Endothelial cell (in vitro differentiated cells): ENCODE measurements at regions not wholly inside any gene's neighbourhood (a gene's known extent, or its start where the extent isn't known, plus 50 kb on each side); places are given as distances from the start of the nearest gene placed in this dataset.

Source experiments
- DNase-seq: peaks from one replicate; pipeline ENCODE4 v3.0.0; 2021; ENCODE audit warnings: low spot score
- H3K27ac Mint-ChIP-seq: one replicate; pipeline ENCODE4 v1.8.0; 2021; ENCODE audit warnings: mixed read lengths, inconsistent platforms; ENCODE audit not compliant: unreplicated experiment
- H3K27me3 Mint-ChIP-seq: one replicate; pipeline ENCODE4 v1.8.0; 2021; ENCODE audit warnings: mild to moderate bottlenecking, moderate library complexity, mixed read lengths, inconsistent platforms; ENCODE audit not compliant: unreplicated experiment
- H3K36me3 Mint-ChIP-seq: one replicate; pipeline ENCODE4 v1.8.0; 2021; ENCODE audit warnings: mild to moderate bottlenecking, low read depth, mixed read lengths, inconsistent platforms; ENCODE audit not compliant: unreplicated experiment
- H3K4me1 Mint-ChIP-seq: one replicate; pipeline ENCODE4 v1.8.0; 2021; ENCODE audit warnings: mild to moderate bottlenecking, mixed read lengths, inconsistent platforms; ENCODE audit not compliant: unreplicated experiment
- H3K4me3 Mint-ChIP-seq: one replicate; pipeline ENCODE4 v1.8.0; 2021; ENCODE audit warnings: mild to moderate bottlenecking, mixed read lengths, inconsistent platforms; ENCODE audit not compliant: unreplicated experiment
- H3K9me3 Mint-ChIP-seq: one replicate; pipeline ENCODE4 v1.8.0; 2021; ENCODE audit warnings: mixed read lengths, inconsistent platforms; ENCODE audit not compliant: unreplicated experiment
- CTCF ChIP-seq: fragments of 200-600 bp; sonication (generic); IDR thresholded peaks from one replicate; pipeline ENCODE4 v1.5.0; 2021; ENCODE audit warnings: antibody characterized with exemption; ENCODE audit not compliant: unreplicated experiment

DNA sequence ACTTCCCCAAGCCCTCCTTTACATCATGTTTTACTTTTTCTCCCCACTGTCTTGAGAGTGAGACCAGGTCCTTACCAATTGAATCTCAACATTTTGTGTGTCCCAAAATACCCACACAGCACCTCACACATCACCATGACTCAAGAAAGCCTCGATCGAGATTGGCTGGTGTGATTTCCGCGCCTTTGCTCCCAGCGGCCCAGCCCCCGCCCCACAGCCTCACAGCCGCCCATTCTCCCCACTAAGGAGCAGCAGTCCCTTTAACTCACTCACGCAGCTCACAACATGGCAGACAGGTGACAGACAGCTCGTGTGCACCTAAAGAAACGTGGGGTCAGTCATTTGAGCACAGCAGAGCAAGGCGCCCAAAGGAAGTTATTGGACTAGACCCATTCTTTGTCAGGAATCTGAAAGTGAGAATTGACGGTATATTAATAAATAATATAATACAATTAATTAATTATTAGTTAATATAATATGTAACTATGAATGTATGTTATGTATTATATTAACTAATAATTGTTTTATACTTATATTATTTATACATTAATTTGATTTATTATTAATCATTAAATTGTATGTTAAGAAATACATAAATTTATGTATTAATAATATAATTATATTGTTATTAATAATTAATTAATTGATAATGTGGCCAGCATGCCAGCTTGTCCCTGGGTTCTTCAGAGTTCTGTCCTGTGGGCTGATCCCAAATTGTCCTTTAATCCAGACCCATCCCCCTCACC lies 204.9 kb upstream of the RNF32 start:
- no peak for TF ChIP-seq CTCF
- Mint-ChIP-seq H3K27ac (no peak overlapping the region), H3K4me3 (no peak overlapping the region), H3K9me3 (no peaks in the 10 kb centered on the region), H3K36me3 (no peaks in the 10 kb centered on the region), H3K4me1 (no peaks in the 10 kb centered on the region), H3K27me3 (no peaks in the 10 kb centered on the region)
- no peak for DNase-seq

DNA sequence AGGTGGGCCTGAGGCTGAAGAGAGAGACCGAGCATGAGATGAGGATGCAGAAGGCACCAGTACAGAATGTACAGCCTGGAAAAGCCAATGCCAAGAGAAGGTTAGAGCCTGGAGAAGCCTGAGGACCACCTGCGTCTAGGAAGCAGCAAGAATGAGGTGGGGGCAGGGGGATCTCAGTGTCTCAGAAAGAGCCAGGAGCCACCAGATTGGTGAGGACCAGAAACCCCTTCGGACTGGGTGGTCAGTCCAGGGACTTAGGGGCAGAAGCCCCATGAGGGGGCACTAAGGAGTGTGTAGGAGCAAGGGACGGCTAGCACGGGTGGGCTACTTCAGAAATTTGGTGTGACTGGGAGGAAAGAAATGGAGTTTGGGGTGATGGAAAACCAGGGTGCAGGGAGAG lies 205.9 kb upstream of the RNF32 start:
- H3K27ac Mint-ChIP-seq: no peak overlapping the region
- no peak for TF ChIP-seq CTCF
- peaks cover 1% of the 10 kb centered on the region for H3K27me3 Mint-ChIP-seq
- no peak overlapping the region for H3K4me3 Mint-ChIP-seq
- no peaks in the 10 kb centered on the region for H3K9me3 Mint-ChIP-seq
- H3K4me1 Mint-ChIP-seq: no peaks in the 10 kb centered on the region
- no peaks in the 10 kb centered on the region for H3K36me3 Mint-ChIP-seq
- no peak for DNase-seq

DNA sequence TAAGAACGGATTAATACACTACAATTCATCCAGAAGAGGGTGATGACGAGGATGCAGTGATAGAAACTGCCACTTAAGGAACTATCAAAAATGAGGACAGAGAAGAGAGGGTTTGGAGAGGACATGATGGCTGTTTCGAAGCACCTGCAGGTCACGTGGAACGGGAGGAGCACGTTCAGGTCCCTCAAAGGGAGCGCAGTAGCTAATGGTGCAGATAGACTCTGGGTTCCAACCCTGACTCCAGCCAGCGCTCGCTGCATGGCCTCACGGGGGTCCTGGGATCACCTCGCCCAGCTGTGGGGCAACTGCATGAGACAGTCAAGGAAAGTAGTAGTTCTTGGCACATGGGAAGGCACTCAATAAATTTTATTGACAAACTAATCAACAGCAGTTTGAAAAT lies 208.6 kb upstream of the RNF32 start:
- no peak overlapping the region for H3K4me3 Mint-ChIP-seq
- H3K4me1 Mint-ChIP-seq: no peaks in the 10 kb centered on the region
- no peak overlapping the region for H3K27ac Mint-ChIP-seq
- DNase-seq: no peak
- no peak for TF ChIP-seq CTCF
- H3K27me3 Mint-ChIP-seq: peaks cover 1% of the 10 kb centered on the region
- H3K9me3 Mint-ChIP-seq: no peaks in the 10 kb centered on the region
- H3K36me3 Mint-ChIP-seq: no peaks in the 10 kb centered on the region

GRCh38 chr7:156430109-156430508 lies 210.5 kb upstream of the RNF32 start:
- no peak for DNase-seq
- Mint-ChIP-seq H3K4me3 (no peak overlapping the region), H3K27me3 (peaks cover 1% of the 10 kb centered on the region), H3K36me3 (no peaks in the 10 kb centered on the region), H3K9me3 (no peaks in the 10 kb centered on the region), H3K4me1 (no peaks in the 10 kb centered on the region), H3K27ac (no peak overlapping the region)
- no peak for TF ChIP-seq CTCF

- Mint-ChIP-seq H3K27me3 (peaks cover 1% of the 10 kb centered on the region), H3K9me3 (no peaks in the 10 kb centered on the region), H3K27ac (no peak overlapping the region), H3K4me3 (no peak overlapping the region), H3K4me1 (no peaks in the 10 kb centered on the region), H3K36me3 (no peaks in the 10 kb centered on the region)
- no peak for DNase-seq
- TF ChIP-seq CTCF: no peak
These were observed 211.1 kb upstream of the RNF32 start for GRCh38 chr7:156429514-156429913.
